ENCODE measurements at regions not wholly inside any gene's neighbourhood (a gene's known extent, or its start where the extent isn't known, plus 50 kb on each side); places are given as distances from the start of the nearest gene placed in this dataset.

DNA sequence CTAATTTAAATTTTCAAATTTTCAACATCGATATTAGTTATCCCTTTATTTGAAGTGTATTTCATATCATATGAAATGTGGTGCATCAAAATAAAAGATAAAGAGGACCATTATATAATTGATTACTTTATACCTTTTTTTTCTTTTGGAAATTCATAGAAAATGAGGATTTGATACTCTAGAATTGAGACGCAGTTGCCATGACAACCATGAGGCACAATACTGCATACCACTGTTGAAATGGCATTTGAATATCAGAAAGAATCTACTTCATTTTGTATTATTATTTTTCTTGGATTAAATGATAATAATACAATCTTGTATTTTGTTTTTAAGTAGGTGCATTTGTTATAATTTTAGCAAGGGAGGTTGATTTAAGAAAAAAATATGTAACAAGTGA, 323.1 kb downstream of the PCDH18 start:
- no peak overlapping the region for H3K23ac ChIP-seq (ENCODE audit: low read length in 2 of 2)
- no peaks in the 10 kb centered on the region for H3K9me3 ChIP-seq (ENCODE audit: control insufficient read depth, low read length)

DNA sequence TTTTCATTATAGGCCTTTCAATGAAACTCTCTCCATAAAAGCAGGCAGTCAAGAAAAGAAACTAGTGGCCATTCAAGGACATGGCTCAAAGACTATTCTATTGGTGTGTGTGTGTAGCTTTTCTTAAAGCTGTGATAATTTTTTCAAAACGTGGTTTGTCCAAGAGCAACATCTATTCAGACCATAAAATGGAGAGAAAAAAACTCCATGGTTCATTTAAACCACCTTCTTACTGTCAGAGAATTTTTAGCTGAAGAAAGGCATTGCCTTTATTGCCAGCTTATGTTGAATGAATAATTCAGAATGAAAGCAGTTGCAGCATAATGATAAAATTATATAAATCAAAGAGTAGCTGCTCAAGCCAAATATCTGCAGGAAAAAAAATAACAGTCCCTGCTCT, 325.5 kb downstream of the PCDH18 start:
- Histone ChIP-seq H3K27me3 (ENCODE audit: control insufficient read depth in 1 of 2, insufficient read depth in 1 of 2, low read length in 2 of 2) (no peaks in the 10 kb centered on the region), H3K4me2 (ENCODE audit: low read length, poor library complexity, severe bottlenecking) (no peak overlapping the region), H3K79me1 (replicated peaks; ENCODE audit: low read length, poor library complexity, severe bottlenecking) (no peaks in the 10 kb centered on the region), H2AK5ac (ENCODE audit: low read length, severe bottlenecking) (no peak overlapping the region), H3K4ac (ENCODE audit: low read depth in 1 of 2, low read length in 2 of 2) (no peak overlapping the region), H3K36me3 (ENCODE audit: control insufficient read depth in 1 of 2, insufficient read depth in 2 of 2, low read depth in 1 of 2, low read length in 2 of 2) (no peaks in the 10 kb centered on the region), H2BK120ac (ENCODE audit: low read depth, low read length) (no peak overlapping the region), H3K4me1 (ENCODE audit: control insufficient read depth, insufficient read depth, low read depth, low read length) (no peaks in the 10 kb centered on the region), H2BK12ac (ENCODE audit: low read length in 2 of 2) (no peak overlapping the region), H4K8ac (ENCODE audit: low read length) (no peak overlapping the region), H3K14ac (ENCODE audit: low read length in 2 of 2) (no peak overlapping the region), H2BK15ac (ENCODE audit: low read depth, poor library complexity, severe bottlenecking) (no peak overlapping the region), H4K91ac (ENCODE audit: low read length) (no peak overlapping the region), H2BK5ac (ENCODE audit: low read depth, low read length, poor library complexity, severe bottlenecking) (no peak overlapping the region), H3K27ac (ENCODE audit: low read length, poor library complexity, severe bottlenecking) (no peak overlapping the region), H2AFZ (ENCODE audit: low read depth, low read length) (no peak overlapping the region), H3K9ac (ENCODE audit: low read length) (no peak overlapping the region), H3K4me3 (ENCODE audit: insufficient read depth in 1 of 2, low read depth in 1 of 2, low read length in 2 of 2) (no peak overlapping the region), H3K9me3 (ENCODE audit: control insufficient read depth, low read length) (no peaks in the 10 kb centered on the region), H3K23ac (ENCODE audit: low read length in 2 of 2) (no peak overlapping the region), H3K18ac (ENCODE audit: low read depth in 1 of 2, low read length in 2 of 2) (no peak overlapping the region)
- WGBS, result no CpG with 5 or more reads among the region's 1 CpG
- DNase-seq, result no peak

More for the DNA sequence above, 323.1 kb downstream of the PCDH18 start:
- Histone ChIP-seq H3K4me3 (ENCODE audit: insufficient read depth in 1 of 2, low read depth in 1 of 2, low read length in 2 of 2) (no peak overlapping the region), H3K27ac (ENCODE audit: low read length, poor library complexity, severe bottlenecking) (no peak overlapping the region), H3K27me3 (ENCODE audit: control insufficient read depth in 1 of 2, insufficient read depth in 1 of 2, low read length in 2 of 2) (no peaks in the 10 kb centered on the region), H2BK15ac (ENCODE audit: low read depth, poor library complexity, severe bottlenecking) (no peak overlapping the region), H2BK120ac (ENCODE audit: low read depth, low read length) (no peak overlapping the region), H3K18ac (ENCODE audit: low read depth in 1 of 2, low read length in 2 of 2) (no peak overlapping the region), H4K91ac (ENCODE audit: low read length) (no peak overlapping the region), H3K4me2 (ENCODE audit: low read length, poor library complexity, severe bottlenecking) (no peak overlapping the region), H2AFZ (ENCODE audit: low read depth, low read length) (no peak overlapping the region), H3K14ac (ENCODE audit: low read length in 2 of 2) (no peak overlapping the region), H2BK12ac (ENCODE audit: low read length in 2 of 2) (no peak overlapping the region), H3K4ac (ENCODE audit: low read depth in 1 of 2, low read length in 2 of 2) (no peak overlapping the region), H2BK5ac (ENCODE audit: low read depth, low read length, poor library complexity, severe bottlenecking) (no peak overlapping the region), H3K36me3 (ENCODE audit: control insufficient read depth in 1 of 2, insufficient read depth in 2 of 2, low read depth in 1 of 2, low read length in 2 of 2) (no peaks in the 10 kb centered on the region), H2AK5ac (ENCODE audit: low read length, severe bottlenecking) (no peak overlapping the region), H3K4me1 (ENCODE audit: control insufficient read depth, insufficient read depth, low read depth, low read length) (no peaks in the 10 kb centered on the region), H3K9ac (ENCODE audit: low read length) (no peak overlapping the region), H3K79me1 (replicated peaks; ENCODE audit: low read length, poor library complexity, severe bottlenecking) (no peaks in the 10 kb centered on the region), H4K8ac (ENCODE audit: low read length) (no peak overlapping the region)
- WGBS, result no CpG with 5 or more reads among the region's 2 CpGs
- DNase-seq, result no peak

DNA sequence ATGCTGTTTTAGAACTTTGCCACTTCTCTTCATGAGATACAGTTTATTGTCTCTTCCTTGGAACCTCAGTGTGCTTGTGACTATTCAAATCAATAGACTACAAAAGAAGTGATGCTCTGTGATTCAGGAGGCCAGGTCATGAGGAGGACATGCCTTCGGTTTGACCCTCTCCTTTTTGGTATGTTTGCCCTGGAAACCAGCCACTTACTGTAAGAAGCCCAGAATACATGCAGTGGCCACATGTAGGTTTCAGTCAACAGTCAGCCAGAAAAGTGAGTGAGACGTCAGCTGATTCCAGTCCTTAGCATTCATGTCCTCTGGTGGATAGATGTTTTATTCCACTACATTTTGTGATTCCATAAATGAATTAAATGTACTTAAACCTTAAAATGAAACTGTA, 328.7 kb downstream of the PCDH18 start:
- Histone ChIP-seq H3K36me3 (ENCODE audit: control insufficient read depth in 1 of 2, insufficient read depth in 2 of 2, low read depth in 1 of 2, low read length in 2 of 2) (no peaks in the 10 kb centered on the region), H2AFZ (ENCODE audit: low read depth, low read length) (no peak overlapping the region), H3K4ac (ENCODE audit: low read depth in 1 of 2, low read length in 2 of 2) (no peak overlapping the region), H3K23ac (ENCODE audit: low read length in 2 of 2) (no peak overlapping the region), H3K14ac (ENCODE audit: low read length in 2 of 2) (no peak overlapping the region), H3K4me2 (ENCODE audit: low read length, poor library complexity, severe bottlenecking) (no peak overlapping the region), H2BK12ac (ENCODE audit: low read length in 2 of 2) (no peak overlapping the region), H2BK15ac (ENCODE audit: low read depth, poor library complexity, severe bottlenecking) (no peak overlapping the region), H3K9me3 (ENCODE audit: control insufficient read depth, low read length) (no peaks in the 10 kb centered on the region), H3K27me3 (ENCODE audit: control insufficient read depth in 1 of 2, insufficient read depth in 1 of 2, low read length in 2 of 2) (no peaks in the 10 kb centered on the region), H3K4me3 (ENCODE audit: insufficient read depth in 1 of 2, low read depth in 1 of 2, low read length in 2 of 2) (no peak overlapping the region), H3K9ac (ENCODE audit: low read length) (peak overlapping the region; percentile 72), H3K79me1 (replicated peaks; ENCODE audit: low read length, poor library complexity, severe bottlenecking) (no peaks in the 10 kb centered on the region), H2AK5ac (ENCODE audit: low read length, severe bottlenecking) (no peak overlapping the region), H2BK120ac (ENCODE audit: low read depth, low read length) (no peak overlapping the region), H3K18ac (ENCODE audit: low read depth in 1 of 2, low read length in 2 of 2) (no peak overlapping the region), H3K27ac (ENCODE audit: low read length, poor library complexity, severe bottlenecking) (no peak overlapping the region), H3K4me1 (ENCODE audit: control insufficient read depth, insufficient read depth, low read depth, low read length) (no peaks in the 10 kb centered on the region), H4K8ac (ENCODE audit: low read length) (no peak overlapping the region), H4K91ac (ENCODE audit: low read length) (no peak overlapping the region), H2BK5ac (ENCODE audit: low read depth, low read length, poor library complexity, severe bottlenecking) (no peak overlapping the region)
- DNase-seq, result no peak
- 93% methylated on average over 1 of the region's 2 CpGs for WGBS

DNA sequence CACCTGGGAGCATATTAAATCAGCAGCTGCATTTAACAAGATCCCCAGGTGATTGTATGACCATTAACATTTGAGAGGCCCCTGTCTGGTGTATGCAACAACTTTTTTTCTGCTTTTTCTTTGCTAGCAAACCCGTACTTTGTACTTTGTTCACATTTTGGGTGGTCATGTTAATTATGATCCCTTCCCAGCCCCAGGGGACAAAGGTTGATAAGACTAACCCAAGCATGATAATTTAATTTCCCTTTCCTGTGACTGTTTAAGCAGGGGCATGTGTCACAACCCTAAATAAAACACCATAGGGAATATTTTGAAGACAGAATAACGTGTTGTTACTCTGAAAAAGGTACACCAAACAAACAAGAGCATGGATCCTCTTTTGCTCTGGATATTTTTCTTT, 332.0 kb downstream of the PCDH18 start:
- no peak overlapping the region for H2AFZ ChIP-seq (ENCODE audit: low read depth, low read length)
- no peak overlapping the region for H2AK5ac ChIP-seq (ENCODE audit: low read length, severe bottlenecking)
- no peak overlapping the region for H3K4ac ChIP-seq (ENCODE audit: low read depth in 1 of 2, low read length in 2 of 2)
- peaks cover 0 to 2% of the 10 kb centered on the region in 2 experiments for H3K36me3 ChIP-seq (ENCODE audit: control insufficient read depth in 1 of 2, insufficient read depth in 2 of 2, low read depth in 1 of 2, low read length in 2 of 2)
- WGBS, result 100% methylated on average over 1 of the region's 2 CpGs
- no peaks in the 10 kb centered on the region for H3K27me3 ChIP-seq (ENCODE audit: control insufficient read depth in 1 of 2, insufficient read depth in 1 of 2, low read length in 2 of 2)
- H3K4me1 ChIP-seq (ENCODE audit: control insufficient read depth, insufficient read depth, low read depth, low read length), result no peaks in the 10 kb centered on the region
- H3K23ac ChIP-seq (ENCODE audit: low read length in 2 of 2), result no peak overlapping the region
- DNase-seq, result no peak
- no peaks in the 10 kb centered on the region for H3K79me1 ChIP-seq (replicated peaks; ENCODE audit: low read length, poor library complexity, severe bottlenecking)
- no peak overlapping the region for H4K91ac ChIP-seq (ENCODE audit: low read length)
- H3K27ac ChIP-seq (ENCODE audit: low read length, poor library complexity, severe bottlenecking), result no peak overlapping the region
- no peak overlapping the region for H3K9ac ChIP-seq (ENCODE audit: low read length)
- no peak overlapping the region for H3K4me2 ChIP-seq (ENCODE audit: low read length, poor library complexity, severe bottlenecking)
- H4K8ac ChIP-seq (ENCODE audit: low read length), result no peak overlapping the region
- no peak overlapping the region for H3K18ac ChIP-seq (ENCODE audit: low read depth in 1 of 2, low read length in 2 of 2)
- H2BK5ac ChIP-seq (ENCODE audit: low read depth, low read length, poor library complexity, severe bottlenecking), result no peak overlapping the region
- H2BK120ac ChIP-seq (ENCODE audit: low read depth, low read length), result no peak overlapping the region
- no peak overlapping the region for H3K4me3 ChIP-seq (ENCODE audit: insufficient read depth in 1 of 2, low read depth in 1 of 2, low read length in 2 of 2)
- no peaks in the 10 kb centered on the region for H3K9me3 ChIP-seq (ENCODE audit: control insufficient read depth, low read length)
- H2BK15ac ChIP-seq (ENCODE audit: low read depth, poor library complexity, severe bottlenecking), result no peak overlapping the region
- H3K14ac ChIP-seq (ENCODE audit: low read length in 2 of 2), result no peak overlapping the region
- H2BK12ac ChIP-seq (ENCODE audit: low read length in 2 of 2), result no peak overlapping the region
